ENCODE measurements at regions not wholly inside any gene's neighbourhood (a gene's known extent, or its start where the extent isn't known, plus 50 kb on each side); places are given as distances from the start of the nearest gene placed in this dataset.

- DNase-seq, result no peak
- no peaks in the 10 kb centered on the region for H3K9me3 ChIP-seq
- no peak overlapping the region for H3K27ac ChIP-seq
- H3K36me3 ChIP-seq, result no peaks in the 10 kb centered on the region
- H3K9ac ChIP-seq (ENCODE audit: low read depth in 2 of 2, low read length in 2 of 2), result no peak overlapping the region
- TF ChIP-seq CTCF (IDR thresholded peaks at IDR 0.05), result no peak
- H3K4me3 ChIP-seq, result no peak overlapping the region
- no peaks in the 10 kb centered on the region for H3K27me3 ChIP-seq
- intact Hi-C loops (cut with DNase I), result no loop called here
- no peaks in the 10 kb centered on the region for H3K4me1 ChIP-seq
Measured at GRCh38 chr1:199705825-199706224, 321.7 kb upstream of the NR5A2 start.

- intact Hi-C loops (cut with DNase I), result no loop called here
- TF ChIP-seq CTCF (IDR thresholded peaks at IDR 0.05), result no peak
Measured at GRCh38 chr1:199706826-199707606, 320.5 kb upstream of the NR5A2 start.

GRCh38 chr1:199710974-199711373 is 316.5 kb upstream of the NR5A2 start:
- intact Hi-C loops (cut with DNase I), result no loop called here
- no peaks in the 10 kb centered on the region for H3K36me3 ChIP-seq
- H3K4me3 ChIP-seq, result no peak overlapping the region
- H3K9me3 ChIP-seq, result no peaks in the 10 kb centered on the region
- H3K9ac ChIP-seq (ENCODE audit: low read depth in 2 of 2, low read length in 2 of 2), result no peak overlapping the region
- H3K27ac ChIP-seq, result no peak overlapping the region
- no peaks in the 10 kb centered on the region for H3K4me1 ChIP-seq
- TF ChIP-seq CTCF (IDR thresholded peaks at IDR 0.05), result no peak
- DNase-seq, result no peak
- H3K27me3 ChIP-seq, result no peaks in the 10 kb centered on the region

More at GRCh38 chr1:199706826-199707606, 320.5 kb upstream of the NR5A2 start:
- no peak for DNase-seq
- Histone ChIP-seq H3K4me3 (no peak overlapping the region), H3K9ac (ENCODE audit: low read depth in 2 of 2, low read length in 2 of 2) (no peak overlapping the region), H3K36me3 (no peaks in the 10 kb centered on the region), H3K9me3 (no peaks in the 10 kb centered on the region), H3K27me3 (no peaks in the 10 kb centered on the region), H3K27ac (no peak overlapping the region), H3K4me1 (no peaks in the 10 kb centered on the region)

- no peak overlapping the region for H3K27ac ChIP-seq
- no peak for DNase-seq
- no peaks in the 10 kb centered on the region for H3K9me3 ChIP-seq
- no peak for TF ChIP-seq CTCF (IDR thresholded peaks at IDR 0.05)
- no peak overlapping the region for H3K9ac ChIP-seq (ENCODE audit: low read depth in 2 of 2, low read length in 2 of 2)
- H3K4me3 ChIP-seq, result no peak overlapping the region
- no peaks in the 10 kb centered on the region for H3K4me1 ChIP-seq
- H3K27me3 ChIP-seq, result no peaks in the 10 kb centered on the region
- intact Hi-C loops (cut with DNase I), result no loop called here
- no peaks in the 10 kb centered on the region for H3K36me3 ChIP-seq
Measured at GRCh38 chr1:199716729-199717128, 310.8 kb upstream of the NR5A2 start.

- TF ChIP-seq CTCF (IDR thresholded peaks at IDR 0.05), result no peak
- no peaks in the 10 kb centered on the region for H3K36me3 ChIP-seq
- H3K27me3 ChIP-seq, result no peaks in the 10 kb centered on the region
- no peaks in the 10 kb centered on the region for H3K4me1 ChIP-seq
- no peak overlapping the region for H3K9ac ChIP-seq (ENCODE audit: low read depth in 2 of 2, low read length in 2 of 2)
- intact Hi-C loops (cut with DNase I), result no loop called here
- no peak overlapping the region for H3K4me3 ChIP-seq
- no peaks in the 10 kb centered on the region for H3K9me3 ChIP-seq
- H3K27ac ChIP-seq, result peak overlapping the region; percentile 31
- DNase-seq, result no peak
Measured at GRCh38 chr1:199719156-199719842, 308.2 kb upstream of the NR5A2 start.

Data from colonic mucosa (tissue), 4 donors.